HG03103 (cell line): ENCODE measurements at regions not wholly inside any gene's neighbourhood (a gene's known extent, or its start where the extent isn't known, plus 50 kb on each side); places are given as distances from the start of the nearest gene placed in this dataset.

Experiments
- ATAC-seq: cut with Tn5 transposase; IDR thresholded peaks from one replicate; pipeline ENCODE4 v1.9.1; 2021; ENCODE audit warnings: low read depth; ENCODE audit not compliant: unreplicated experiment

GRCh38 chr10:4512671-4513240, 313.3 kb upstream of the AKR1E2 start:
- ATAC-seq, result no peak

DNA sequence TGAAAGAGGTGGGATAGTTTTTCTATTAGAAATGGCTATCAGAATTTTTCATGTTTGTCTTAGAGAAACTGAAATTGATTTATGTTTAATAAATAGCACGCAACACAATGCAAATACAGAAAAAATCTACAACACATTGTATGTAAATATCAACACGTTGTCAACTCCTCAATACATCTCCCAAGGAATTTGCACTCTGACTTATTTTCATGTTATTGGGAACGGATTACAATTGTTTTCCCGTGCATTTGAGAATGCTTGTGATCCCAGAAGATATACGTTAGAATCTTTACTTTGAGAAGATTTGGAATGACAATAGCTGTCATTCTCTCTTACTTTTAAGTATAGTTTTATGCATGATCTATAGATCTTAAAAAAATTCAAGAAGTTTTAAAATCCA, 313.8 kb upstream of the AKR1E2 start:
- ATAC-seq, result no peak

- no peak for ATAC-seq
Observed at GRCh38 chr10:4511509-4511908, 314.5 kb upstream of the AKR1E2 start.

DNA sequence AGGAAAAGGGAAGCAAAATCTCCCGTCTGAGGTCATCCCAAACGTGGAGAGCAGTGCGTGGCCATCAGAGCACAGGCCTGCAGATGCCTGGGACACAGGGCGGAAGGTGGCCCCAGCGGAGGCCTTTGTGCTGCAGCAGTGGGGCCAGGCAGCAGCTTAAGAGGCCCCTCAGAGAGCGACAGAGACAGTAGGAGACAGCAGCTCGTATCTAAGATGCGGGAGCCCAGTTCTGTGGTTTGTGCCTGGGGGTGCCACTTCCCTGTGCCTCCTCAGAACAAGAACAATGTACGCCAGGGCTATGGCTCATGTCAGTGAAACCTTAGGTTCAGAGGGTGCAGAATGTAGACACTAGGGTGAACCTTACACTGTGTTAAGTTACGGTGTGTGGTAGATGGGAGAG, 316.6 kb upstream of the AKR1E2 start:
- no peak for ATAC-seq

DNA sequence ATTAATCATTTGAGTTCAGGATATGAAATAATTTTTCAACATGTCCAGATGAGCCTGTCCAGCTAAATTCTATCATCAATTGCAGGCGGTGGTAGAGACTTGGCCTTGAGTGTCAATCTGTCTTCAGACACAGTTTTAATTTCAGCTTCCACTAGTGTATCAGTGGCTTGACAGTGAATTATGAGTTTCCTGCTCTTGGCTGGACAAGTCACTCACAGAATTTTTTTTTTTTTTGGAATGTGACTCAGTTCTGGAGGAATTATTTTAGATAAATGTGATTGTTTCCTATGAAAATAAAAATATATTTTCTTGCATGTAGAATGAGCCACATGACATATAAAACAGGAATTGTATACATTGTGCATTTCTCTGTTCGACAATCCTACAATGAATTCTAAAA, 319.9 kb upstream of the AKR1E2 start:
- no peak for ATAC-seq

DNA sequence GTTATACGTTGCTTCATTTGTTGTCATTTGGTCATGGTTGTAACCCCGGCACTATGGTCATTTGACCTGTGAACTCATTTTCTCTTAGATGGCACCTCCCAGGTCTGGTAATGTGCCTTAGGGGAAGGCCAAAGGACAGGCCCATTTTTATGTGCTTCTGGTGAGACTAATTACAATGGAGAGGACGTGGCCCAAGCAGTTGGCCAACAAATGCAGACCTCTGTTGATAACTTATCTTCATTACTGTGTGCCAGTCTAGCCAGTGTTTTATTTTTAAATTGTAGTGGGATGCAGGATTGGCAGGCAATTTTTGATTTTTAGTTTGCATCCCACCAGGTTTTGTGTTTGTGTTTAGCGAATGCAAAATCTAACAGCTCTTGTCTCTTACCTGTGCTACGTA, 321.5 kb upstream of the AKR1E2 start:
- ATAC-seq, result no peak

- no peak for ATAC-seq
Observed at GRCh38 chr10:4503076-4503475, 322.9 kb upstream of the AKR1E2 start.

DNA sequence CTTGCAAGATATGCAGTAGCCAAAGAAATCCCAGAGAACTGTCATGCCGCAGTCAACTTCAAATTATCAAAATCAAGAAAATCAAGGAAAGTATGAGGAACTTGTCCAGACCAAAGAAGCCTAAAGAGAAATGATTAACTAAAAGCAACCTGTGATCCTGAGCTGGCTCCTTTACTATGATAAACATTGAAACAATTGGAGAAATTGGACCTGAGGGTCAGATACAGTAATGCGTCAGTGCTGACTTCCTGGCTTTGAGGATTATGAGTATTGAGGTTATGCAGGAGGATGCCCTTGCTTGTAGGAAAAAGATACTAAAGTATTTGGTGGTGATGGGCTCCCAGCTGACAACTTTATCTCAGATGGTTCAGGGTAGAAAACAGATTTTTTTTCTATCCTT, 324.7 kb upstream of the AKR1E2 start:
- no peak for ATAC-seq

DNA sequence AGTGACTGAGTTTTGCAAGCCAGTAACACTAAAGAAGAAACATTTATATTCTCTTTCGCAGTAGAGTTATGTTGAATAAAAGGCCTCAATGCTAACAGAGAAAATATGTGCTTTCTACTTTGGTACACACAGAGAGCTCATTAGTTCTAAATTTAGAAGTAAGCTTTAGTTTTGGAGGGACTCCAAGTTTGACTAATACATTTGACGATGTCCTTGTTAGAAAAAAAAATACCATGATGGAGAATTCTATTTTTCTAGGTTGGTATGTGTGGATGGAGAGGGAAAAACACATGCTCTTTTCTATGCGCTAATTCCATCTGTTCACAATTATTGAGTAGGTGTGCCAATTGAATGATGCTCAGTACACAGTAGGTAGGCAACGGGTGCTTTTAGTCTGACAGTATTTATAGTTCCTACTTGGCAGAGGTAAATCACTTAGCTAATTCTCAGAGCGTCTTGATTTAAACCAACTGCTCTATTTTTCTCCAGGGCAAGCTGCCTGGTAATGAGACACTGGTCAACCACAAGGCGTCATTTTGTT, 327.2 kb upstream of the AKR1E2 start:
- ATAC-seq, result no peak

DNA sequence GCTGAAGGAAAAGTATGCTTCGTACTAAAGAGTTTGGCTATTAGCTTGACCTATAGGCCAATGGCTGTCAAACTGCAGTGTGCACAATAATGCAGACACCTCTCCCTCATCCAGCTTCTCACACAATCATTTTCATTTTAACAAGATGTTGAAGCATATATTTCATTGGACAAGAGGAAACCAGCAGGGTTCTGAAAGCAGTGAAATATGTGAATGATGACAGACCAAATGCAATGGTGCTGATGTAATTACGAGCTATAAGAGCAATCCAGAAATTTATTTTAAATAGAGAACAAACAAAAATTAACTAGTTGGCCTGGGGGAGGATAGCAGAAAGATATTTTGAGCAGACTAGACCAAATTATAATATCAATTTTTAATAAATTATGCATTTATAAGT, 331.5 kb upstream of the AKR1E2 start:
- no peak for ATAC-seq

GRCh38 chr10:4492202-4492601, 333.8 kb upstream of the AKR1E2 start:
- ATAC-seq, result no peak

DNA sequence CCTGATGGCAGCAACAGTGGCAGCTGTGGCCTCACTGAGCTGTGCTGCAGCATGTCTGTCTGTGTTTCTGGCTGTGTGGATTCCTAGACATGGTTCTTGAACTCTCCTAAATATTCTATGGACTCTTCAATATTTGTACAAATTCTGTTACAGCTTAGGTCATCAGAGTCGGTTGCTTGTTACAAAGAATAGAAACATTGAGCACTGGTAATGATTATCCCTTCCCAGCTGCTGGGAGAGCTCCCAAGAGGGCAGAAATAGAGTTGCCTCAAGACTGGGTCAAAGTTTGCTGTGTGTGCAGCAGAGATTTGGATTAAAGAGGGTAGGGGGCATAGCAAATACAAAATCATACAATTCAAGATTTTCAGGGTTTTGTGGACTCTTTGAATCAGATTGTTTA, 337.1 kb upstream of the AKR1E2 start:
- no peak for ATAC-seq

DNA sequence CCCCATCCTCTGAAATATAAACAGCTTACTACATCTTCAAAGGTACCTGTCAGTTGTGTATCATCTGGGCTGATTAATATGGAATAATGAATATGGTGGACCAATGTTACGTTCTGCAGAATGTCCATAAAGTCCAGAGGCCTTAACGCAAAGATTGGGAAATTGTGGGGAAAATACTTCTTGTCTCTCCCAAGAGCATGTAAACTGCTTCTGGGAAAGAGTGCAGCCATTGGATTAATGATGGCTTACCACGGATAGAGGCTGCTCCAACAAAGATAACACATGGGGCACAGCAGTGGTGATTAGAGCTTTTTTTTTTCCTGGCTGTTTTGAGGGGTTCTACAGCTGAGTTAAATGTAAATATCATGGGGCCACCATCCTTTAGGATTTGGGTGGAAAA, 340.4 kb upstream of the AKR1E2 start:
- no peak for ATAC-seq

GRCh38 chr10:4483811-4484210, 342.2 kb upstream of the AKR1E2 start:
- ATAC-seq, result no peak

GRCh38 chr10:4482659-4483058, 343.3 kb upstream of the AKR1E2 start:
- ATAC-seq, result no peak

- no peak for ATAC-seq
Observed at GRCh38 chr10:4481192-4481591, 344.8 kb upstream of the AKR1E2 start.

DNA sequence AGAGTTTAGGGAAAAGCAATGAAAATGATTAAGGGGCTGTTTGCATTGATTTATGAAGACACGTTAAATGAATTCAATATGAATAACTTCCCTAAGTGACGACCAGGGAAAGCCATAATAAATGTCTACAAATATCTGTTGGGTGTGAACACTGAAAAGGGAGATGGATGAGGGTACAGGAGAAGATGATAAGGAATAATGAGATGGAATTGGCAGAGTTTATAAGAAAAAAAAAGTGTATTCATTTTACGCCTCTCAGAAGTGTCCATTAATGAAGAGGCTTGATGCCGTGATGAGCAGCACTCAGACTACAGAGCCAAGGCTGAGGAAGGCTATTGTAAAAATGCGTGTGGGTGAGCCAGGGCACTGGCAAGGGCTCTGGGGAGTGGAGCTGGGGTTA, 346.7 kb upstream of the AKR1E2 start:
- ATAC-seq, result no peak

DNA sequence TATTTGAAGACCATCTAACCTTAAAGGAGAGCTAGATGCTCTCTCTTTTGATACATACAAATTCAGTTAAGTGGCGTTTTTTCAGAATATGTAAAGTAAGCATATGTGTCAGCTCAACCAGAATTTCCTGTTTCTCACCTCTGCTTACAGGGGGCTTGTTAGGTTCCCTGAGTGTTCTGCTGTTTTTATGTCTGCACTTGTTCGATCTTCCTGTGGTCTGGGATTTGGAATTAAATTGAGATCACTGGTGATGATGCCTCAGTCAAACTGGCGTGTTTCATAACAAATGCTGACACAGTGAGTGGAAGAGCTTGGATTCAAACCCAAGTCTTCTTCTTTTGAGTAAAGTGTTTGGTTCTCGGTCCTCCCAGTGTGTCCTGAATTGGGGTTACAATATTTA, 348.3 kb upstream of the AKR1E2 start:
- ATAC-seq, result no peak

- ATAC-seq, result no peak
Observed at GRCh38 chr10:4475827-4476490, 350.0 kb upstream of the AKR1E2 start.

DNA sequence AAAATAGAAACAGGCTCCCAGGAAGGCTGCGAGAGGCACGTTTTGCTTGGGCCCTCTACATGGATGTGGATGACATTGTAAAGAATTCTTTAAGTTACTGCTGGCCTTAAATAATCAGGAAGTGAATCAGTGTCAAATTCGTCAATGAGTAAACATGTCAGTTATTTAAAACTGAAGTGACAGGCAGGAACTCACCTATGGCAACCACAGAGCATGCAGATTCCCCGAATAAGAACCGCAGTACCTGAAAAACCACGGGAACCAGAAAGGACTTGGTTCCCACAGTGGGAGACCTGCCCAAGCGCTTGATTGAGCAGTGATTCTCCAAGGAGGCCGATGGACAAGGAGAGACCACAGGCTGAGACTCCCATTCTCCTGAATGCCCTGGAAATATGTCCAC, 351.2 kb upstream of the AKR1E2 start:
- no peak for ATAC-seq

GRCh38 chr10:4473977-4474376, 352.0 kb upstream of the AKR1E2 start:
- ATAC-seq, result no peak

DNA sequence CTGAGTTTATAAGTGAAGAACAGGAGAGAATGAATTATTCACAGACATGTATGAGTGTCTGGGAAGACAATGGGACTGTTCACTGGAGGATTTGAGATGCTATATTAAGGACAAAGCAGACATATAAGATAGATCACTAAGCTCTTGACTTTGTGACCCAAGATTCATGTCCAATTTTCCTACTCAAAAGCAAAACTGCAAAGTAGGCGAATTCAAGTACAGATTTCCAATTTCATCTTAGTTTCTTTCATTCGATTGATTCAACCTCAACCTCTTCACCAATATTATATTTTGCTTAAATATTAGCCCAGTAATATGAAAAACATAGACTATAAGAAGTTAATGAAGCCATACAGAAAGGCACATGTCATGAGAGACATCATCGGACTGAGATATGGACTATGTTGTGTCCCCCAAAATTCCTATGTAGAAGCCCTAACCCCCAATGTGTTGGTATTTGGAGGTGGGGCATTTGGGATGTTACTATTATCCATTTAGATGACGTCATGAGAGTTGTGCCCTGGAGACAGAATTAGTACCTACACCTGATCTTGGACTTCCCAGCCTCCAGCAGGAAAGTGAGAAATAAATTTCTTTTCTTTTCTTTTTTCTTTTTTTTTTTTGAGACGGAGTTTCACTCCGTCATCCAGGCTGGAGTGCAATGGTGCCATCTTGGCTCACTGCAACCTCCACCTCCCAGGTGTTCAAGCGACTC, 353.7 kb upstream of the AKR1E2 start:
- no peak for ATAC-seq
